Ovary (tissue), 7 donors: ENCODE measurements at regions not wholly inside any gene's neighbourhood (a gene's known extent, or its start where the extent isn't known, plus 50 kb on each side); places are given as distances from the start of the nearest gene placed in this dataset.

ENCODE experiments used
- DNase-seq, 5 donors: peaks; one replicate each; pipeline ENCODE4 v3.0.0-alpha.2; 2019 to 2020
- H3K27ac ChIP-seq, 2 donors: fragments of 200-600 bp; one replicate each; pipeline versions ENCODE4 v1.5.1 to v1.8.0; 2019 to 2022
- H3K27me3 ChIP-seq: fragments of 200-600 bp; one replicate; pipeline ENCODE4 v1.8.0; 2022
- H3K36me3 ChIP-seq: fragments of 200-600 bp; sonication (generic); one replicate; pipeline ENCODE4 v1.5.1; 2019
- H3K4me1 ChIP-seq: one replicate; pipeline ENCODE4 v1.8.1; 2013; ENCODE audit warnings: mild to moderate bottlenecking, moderate library complexity; ENCODE audit not compliant: insufficient read depth
- H3K4me3 ChIP-seq: fragments of 200-600 bp; sonication (generic); one replicate; pipeline ENCODE4 v1.5.1; 2017
- H3K9me3 ChIP-seq, 2 donors: fragments of 200-600 bp in 1 of 2; sonication (generic) in 1 of 2; one replicate each; pipeline versions ENCODE4 v1.5.1 to v1.8.1; 2013 to 2019; ENCODE audit warnings: mild to moderate bottlenecking in 1 of 2, moderate library complexity in 1 of 2
- CTCF ChIP-seq, 3 donors: fragments of 450-650 bp in 2 of 3; fragments of 200-600 bp in 1 of 3; IDR thresholded peaks; one replicate each; pipeline versions ENCODE4 v1.5.1 to v1.8.0; 2016 to 2022; ENCODE audit warnings: antibody characterized with exemption in 3 of 3, mild to moderate bottlenecking in 1 of 3
- EP300 ChIP-seq: sonication (generic); formaldehyde crosslinking; IDR thresholded peaks from one replicate; pipeline ENCODE4 v1.6.1; 2017; ENCODE audit warnings: antibody characterized with exemption
- POLR2A ChIP-seq: fragments of 450-650 bp; IDR thresholded peaks from one replicate; pipeline ENCODE4 v1.6.1; 2017; ENCODE audit warnings: antibody characterized with exemption, mild to moderate bottlenecking, moderate library complexity
- WGBS, 3 donors: extraction: QIAGEN DNeasy Blood & Tissue Kit in 1 of 3; methylation state at CpG; one replicate each; pipeline versions ENCODE4 v1.1.5 to v1.1.7; 2013 to 2017; 5-methylcytosine and 5-hydroxymethylcytosine counted together
- intact Hi-C, 4 donors: fragments of 100-400 bp; cut with DNase I; formaldehyde crosslinking; loops; one replicate each; pipeline versions ENCODE4 v1.11.0 to v1.15.1; 2022 to 2023
- donor health status: DM: no; HTN: no; CAD: no; lungs with moderate emphysema.
- donor health status: DM: no; HTN: no; CAD: no.
- donor health status: Bipolar disorder and iron deficiency.
- donor health status: DM: no; HTN: no; CAD: no.
- donor health status: DM: yes; HTN: yes; CAD: no.

GRCh38 chr13:107374038-107374437 is 806.1 kb upstream of the ARGLU1 start:
- no peaks in the 10 kb centered on the region for H3K27me3 ChIP-seq
- intact Hi-C loops: no loop called here
- no peak for DNase-seq
- TF ChIP-seq CTCF (IDR thresholded peaks at IDR 0.05) (no peak), POLR2A (no peak), EP300 (no peak)
- H3K4me1 ChIP-seq: no peaks in the 10 kb centered on the region
- 92 to 94% (median 93%) methylated on average over 2 of the region's 2 CpGs for WGBS, 3 donors
- no peaks in the 10 kb centered on the region for H3K36me3 ChIP-seq
- no peak overlapping the region for H3K27ac ChIP-seq
- H3K9me3 ChIP-seq: no peaks in the 10 kb centered on the region
- H3K4me3 ChIP-seq: no peak overlapping the region

DNA sequence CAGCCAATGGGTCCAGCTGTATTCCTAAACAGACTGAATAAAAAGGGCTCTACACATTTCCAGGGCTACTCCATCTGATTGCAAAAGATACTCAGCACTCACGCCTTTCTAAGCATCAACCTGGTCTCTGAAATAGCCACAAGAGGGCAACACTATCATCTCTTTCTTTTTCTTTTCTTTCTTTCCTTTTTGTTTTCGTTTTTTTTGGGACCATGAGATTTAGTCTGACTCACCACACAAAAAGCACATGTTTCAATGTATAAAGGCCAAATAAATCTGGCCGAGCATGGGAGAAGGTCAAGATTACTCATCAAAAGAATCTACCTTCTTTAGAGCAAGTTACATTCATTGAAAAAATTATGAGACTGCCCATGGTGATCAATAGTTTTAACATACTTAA is 805.6 kb upstream of the ARGLU1 start:
- intact Hi-C loops: no loop called here
- no peaks in the 10 kb centered on the region for H3K27me3 ChIP-seq
- WGBS, 3 donors: 3 to 5% (median 5%) methylated on average over 3 of the region's 3 CpGs
- no peak overlapping the region for H3K4me3 ChIP-seq
- H3K4me1 ChIP-seq: no peaks in the 10 kb centered on the region
- no peaks in the 10 kb centered on the region for H3K9me3 ChIP-seq
- no peak for DNase-seq
- no peak overlapping the region for H3K27ac ChIP-seq
- no peaks in the 10 kb centered on the region for H3K36me3 ChIP-seq
- TF ChIP-seq POLR2A (no peak), EP300 (no peak), CTCF (IDR thresholded peaks at IDR 0.05) (no peak)

GRCh38 chr13:107370015-107370785 is 802.3 kb upstream of the ARGLU1 start:
- Histone ChIP-seq H3K4me3 (no peak overlapping the region), H3K4me1 (no peaks in the 10 kb centered on the region), H3K9me3 (no peaks in the 10 kb centered on the region), H3K36me3 (no peaks in the 10 kb centered on the region), H3K27me3 (no peaks in the 10 kb centered on the region), H3K27ac (no peak overlapping the region)
- 33 to 37% (median 33%) methylated on average over 7 of the region's 7 CpGs for WGBS, 3 donors
- DNase-seq: no peak
- TF ChIP-seq EP300: no peak
- no peak for TF ChIP-seq POLR2A
- intact Hi-C loops: no loop called here

- 67 to 76% (median 73%) methylated on average over 8 of the region's 8 CpGs for WGBS, 3 donors
- Histone ChIP-seq H3K4me1 (no peaks in the 10 kb centered on the region), H3K4me3 (no peak overlapping the region), H3K36me3 (no peaks in the 10 kb centered on the region), H3K9me3 (no peaks in the 10 kb centered on the region), H3K27me3 (no peaks in the 10 kb centered on the region), H3K27ac (no peak overlapping the region)
- DNase-seq: no peak
- TF ChIP-seq POLR2A (no peak), EP300 (no peak), CTCF (IDR thresholded peaks at IDR 0.05) (no peak)
- intact Hi-C loops: no loop called here
Measured at GRCh38 chr13:107367258-107367657, 799.3 kb upstream of the ARGLU1 start.

- Histone ChIP-seq H3K36me3 (no peaks in the 10 kb centered on the region), H3K4me1 (no peaks in the 10 kb centered on the region), H3K27me3 (no peaks in the 10 kb centered on the region), H3K27ac (no peak overlapping the region), H3K9me3 (no peaks in the 10 kb centered on the region), H3K4me3 (no peak overlapping the region)
- WGBS, 3 donors: 57 to 64% (median 60%) methylated on average over 8 of the region's 8 CpGs
- TF ChIP-seq EP300: no peak
- no peak for TF ChIP-seq POLR2A
- TF ChIP-seq CTCF (IDR thresholded peaks at IDR 0.05): no peak
- intact Hi-C loops: no loop called here
- DNase-seq: no peak
Measured at GRCh38 chr13:107365466-107366215, 797.7 kb upstream of the ARGLU1 start.
